ENCODE measurements at regions not wholly inside any gene's neighbourhood (a gene's known extent, or its start where the extent isn't known, plus 50 kb on each side); places are given as distances from the start of the nearest gene placed in this dataset.

- Histone ChIP-seq H3K4me2 (ENCODE audit: low read length) (no peak overlapping the region), H3K9me3 (ENCODE audit: insufficient read depth, low read depth, low read length) (no peaks in the 10 kb centered on the region), H3K27ac (ENCODE audit: low read depth, low read length) (no peak overlapping the region), H4K20me1 (ENCODE audit: insufficient read depth, low read length) (no peaks in the 10 kb centered on the region), H3K9ac (ENCODE audit: low read length) (no peak overlapping the region), H3K36me3 (ENCODE audit: insufficient read depth, low read length) (no peaks in the 10 kb centered on the region), H3K4me1 (ENCODE audit: insufficient read depth, low read length) (no peaks in the 10 kb centered on the region), H3K27me3 (ENCODE audit: insufficient read depth, low read length) (no peaks in the 10 kb centered on the region), H3K79me2 (ENCODE audit: insufficient read depth, low read length) (no peaks in the 10 kb centered on the region), H2AFZ (ENCODE audit: low read depth, low read length) (no peak overlapping the region), H3K4me3 (ENCODE audit: insufficient read depth, low read depth, low read length) (no peak overlapping the region)
- peaks cover 2% of the 10 kb centered on the region for H3K9me3 Mint-ChIP-seq (ENCODE audit: unreplicated experiment)
- H3K4me1 Mint-ChIP-seq (ENCODE audit: low read depth, unreplicated experiment) = no peaks in the 10 kb centered on the region
- H3K27ac Mint-ChIP-seq (ENCODE audit: unreplicated experiment) = no peak overlapping the region
- TF ChIP-seq, protein P1, sequence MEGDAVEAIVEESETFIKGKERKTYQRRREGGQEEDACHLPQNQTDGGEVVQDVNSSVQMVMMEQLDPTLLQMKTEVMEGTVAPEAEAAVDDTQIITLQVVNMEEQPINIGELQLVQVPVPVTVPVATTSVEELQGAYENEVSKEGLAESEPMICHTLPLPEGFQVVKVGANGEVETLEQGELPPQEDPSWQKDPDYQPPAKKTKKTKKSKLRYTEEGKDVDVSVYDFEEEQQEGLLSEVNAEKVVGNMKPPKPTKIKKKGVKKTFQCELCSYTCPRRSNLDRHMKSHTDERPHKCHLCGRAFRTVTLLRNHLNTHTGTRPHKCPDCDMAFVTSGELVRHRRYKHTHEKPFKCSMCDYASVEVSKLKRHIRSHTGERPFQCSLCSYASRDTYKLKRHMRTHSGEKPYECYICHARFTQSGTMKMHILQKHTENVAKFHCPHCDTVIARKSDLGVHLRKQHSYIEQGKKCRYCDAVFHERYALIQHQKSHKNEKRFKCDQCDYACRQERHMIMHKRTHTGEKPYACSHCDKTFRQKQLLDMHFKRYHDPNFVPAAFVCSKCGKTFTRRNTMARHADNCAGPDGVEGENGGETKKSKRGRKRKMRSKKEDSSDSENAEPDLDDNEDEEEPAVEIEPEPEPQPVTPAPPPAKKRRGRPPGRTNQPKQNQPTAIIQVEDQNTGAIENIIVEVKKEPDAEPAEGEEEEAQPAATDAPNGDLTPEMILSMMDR (IDR thresholded peaks at IDR 0.05; ENCODE audit: insufficient read depth, low read depth, low read length) = no peak
- TF ChIP-seq EZH2 (IDR thresholded peaks at IDR 0.05; ENCODE audit: insufficient read depth, low read length) = no peak
- no peak for DNase-seq (ENCODE audit: low read depth)
- H3K4me3 Mint-ChIP-seq (ENCODE audit: unreplicated experiment) = no peak overlapping the region
- no peak for FAIRE-seq
- no peaks in the 10 kb centered on the region for H3K27me3 Mint-ChIP-seq (ENCODE audit: low read depth, unreplicated experiment)
- no peaks in the 10 kb centered on the region for H3K36me3 Mint-ChIP-seq (ENCODE audit: low read depth, unreplicated experiment)
Observed at GRCh38 chr14:106728611-106729010, 1202.2 kb downstream of the TMEM121 start.

DNA sequence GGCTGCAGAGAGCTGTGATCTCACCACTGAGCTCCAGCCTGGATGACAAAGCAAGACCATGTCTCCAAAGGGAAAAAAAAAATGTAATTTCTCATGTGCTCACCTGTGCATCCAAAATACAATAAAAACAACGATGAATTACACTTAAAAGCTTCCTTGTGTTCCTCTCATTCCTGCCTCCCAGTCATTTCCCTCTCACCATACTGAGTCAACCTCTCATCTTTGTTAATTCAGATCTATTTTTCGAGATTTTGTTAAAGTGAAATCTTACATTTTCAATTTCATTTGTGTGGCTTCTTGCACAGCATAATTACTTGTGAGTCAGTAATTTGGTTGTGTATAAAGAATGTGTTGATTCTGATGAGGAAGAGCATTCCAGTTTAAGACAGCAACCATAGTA, 1203.2 kb downstream of the TMEM121 start:
- Histone ChIP-seq H2AFZ (ENCODE audit: low read depth, low read length) (no peak overlapping the region), H3K27me3 (ENCODE audit: insufficient read depth, low read length) (no peaks in the 10 kb centered on the region), H3K9ac (ENCODE audit: low read length) (no peak overlapping the region), H3K9me3 (ENCODE audit: insufficient read depth, low read depth, low read length) (no peaks in the 10 kb centered on the region), H3K4me1 (ENCODE audit: insufficient read depth, low read length) (no peaks in the 10 kb centered on the region), H3K79me2 (ENCODE audit: insufficient read depth, low read length) (no peaks in the 10 kb centered on the region), H3K36me3 (ENCODE audit: insufficient read depth, low read length) (no peaks in the 10 kb centered on the region), H3K4me2 (ENCODE audit: low read length) (no peak overlapping the region), H3K4me3 (ENCODE audit: insufficient read depth, low read depth, low read length) (no peak overlapping the region), H4K20me1 (ENCODE audit: insufficient read depth, low read length) (no peaks in the 10 kb centered on the region), H3K27ac (ENCODE audit: low read depth, low read length) (no peak overlapping the region)
- FAIRE-seq = no peak
- Mint-ChIP-seq H3K27me3 (ENCODE audit: low read depth, unreplicated experiment) (no peaks in the 10 kb centered on the region), H3K27ac (ENCODE audit: unreplicated experiment) (no peak overlapping the region), H3K36me3 (ENCODE audit: low read depth, unreplicated experiment) (no peaks in the 10 kb centered on the region), H3K9me3 (ENCODE audit: unreplicated experiment) (peaks cover 2% of the 10 kb centered on the region), H3K4me1 (ENCODE audit: low read depth, unreplicated experiment) (no peaks in the 10 kb centered on the region), H3K4me3 (ENCODE audit: unreplicated experiment) (no peak overlapping the region)
- no peak for TF ChIP-seq EZH2 (IDR thresholded peaks at IDR 0.05; ENCODE audit: insufficient read depth, low read length)
- TF ChIP-seq, protein P1 (IDR thresholded peaks at IDR 0.05; ENCODE audit: insufficient read depth, low read depth, low read length) = no peak
- DNase-seq (ENCODE audit: low read depth) = no peak

- no peaks in the 10 kb centered on the region for H3K36me3 Mint-ChIP-seq (ENCODE audit: low read depth, unreplicated experiment)
- no peak overlapping the region for H3K4me3 Mint-ChIP-seq (ENCODE audit: unreplicated experiment)
- no peak overlapping the region for H3K27ac ChIP-seq (ENCODE audit: low read depth, low read length)
- DNase-seq (ENCODE audit: low read depth) = no peak
- H3K27me3 Mint-ChIP-seq (ENCODE audit: low read depth, unreplicated experiment) = no peaks in the 10 kb centered on the region
- no peaks in the 10 kb centered on the region for H3K4me1 ChIP-seq (ENCODE audit: insufficient read depth, low read length)
- no peak for TF ChIP-seq EZH2 (IDR thresholded peaks at IDR 0.05; ENCODE audit: insufficient read depth, low read length)
- TF ChIP-seq, protein P1 (IDR thresholded peaks at IDR 0.05; ENCODE audit: insufficient read depth, low read depth, low read length) = no peak
- H3K4me1 Mint-ChIP-seq (ENCODE audit: low read depth, unreplicated experiment) = no peaks in the 10 kb centered on the region
- H3K9me3 Mint-ChIP-seq (ENCODE audit: unreplicated experiment) = peaks cover 2% of the 10 kb centered on the region
- H3K9ac ChIP-seq (ENCODE audit: low read length) = no peak overlapping the region
- no peaks in the 10 kb centered on the region for H3K36me3 ChIP-seq (ENCODE audit: insufficient read depth, low read length)
- no peak overlapping the region for H3K4me2 ChIP-seq (ENCODE audit: low read length)
- H3K27ac Mint-ChIP-seq (ENCODE audit: unreplicated experiment) = no peak overlapping the region
- FAIRE-seq = no peak
- H2AFZ ChIP-seq (ENCODE audit: low read depth, low read length) = no peak overlapping the region
- no peaks in the 10 kb centered on the region for H3K79me2 ChIP-seq (ENCODE audit: insufficient read depth, low read length)
- H3K27me3 ChIP-seq (ENCODE audit: insufficient read depth, low read length) = no peaks in the 10 kb centered on the region
- no peaks in the 10 kb centered on the region for H3K9me3 ChIP-seq (ENCODE audit: insufficient read depth, low read depth, low read length)
- no peak overlapping the region for H3K4me3 ChIP-seq (ENCODE audit: insufficient read depth, low read depth, low read length)
- no peaks in the 10 kb centered on the region for H4K20me1 ChIP-seq (ENCODE audit: insufficient read depth, low read length)
Observed at GRCh38 chr14:106733771-106734170, 1207.4 kb downstream of the TMEM121 start.
